Mucosa of stomach (tissue), 1 donor: ENCODE measurements at regions not wholly inside any gene's neighbourhood (a gene's known extent, or its start where the extent isn't known, plus 50 kb on each side); places are given as distances from the start of the nearest gene placed in this dataset.

ENCODE experiments used
- H3K27me3 ChIP-seq: one replicate; pipeline ENCODE4 v1.7.0; 2013; ENCODE audit warnings: mild to moderate bottlenecking, low read length; ENCODE audit not compliant: control insufficient read depth, insufficient read depth
- H3K36me3 ChIP-seq: one replicate; pipeline ENCODE4 v1.7.0; 2013; ENCODE audit warnings: low read length; ENCODE audit not compliant: control insufficient read depth, insufficient read depth
- H3K4me1 ChIP-seq: one replicate; pipeline ENCODE4 v1.7.0; 2013; ENCODE audit warnings: mild to moderate bottlenecking, low read length; ENCODE audit not compliant: control insufficient read depth, insufficient read depth
- H3K4me3 ChIP-seq: one replicate; pipeline ENCODE4 v1.7.0; 2013; ENCODE audit warnings: low read length
- H3K9ac ChIP-seq: one replicate; pipeline ENCODE4 v1.7.0; 2013; ENCODE audit warnings: mild to moderate bottlenecking, low read length, moderate library complexity
- H3K9me3 ChIP-seq: one replicate; pipeline ENCODE4 v1.7.0; 2013; ENCODE audit warnings: mild to moderate bottlenecking, low read length, moderate library complexity; ENCODE audit not compliant: control insufficient read depth
- donor health status: Pancreatic carcinoma.

DNA sequence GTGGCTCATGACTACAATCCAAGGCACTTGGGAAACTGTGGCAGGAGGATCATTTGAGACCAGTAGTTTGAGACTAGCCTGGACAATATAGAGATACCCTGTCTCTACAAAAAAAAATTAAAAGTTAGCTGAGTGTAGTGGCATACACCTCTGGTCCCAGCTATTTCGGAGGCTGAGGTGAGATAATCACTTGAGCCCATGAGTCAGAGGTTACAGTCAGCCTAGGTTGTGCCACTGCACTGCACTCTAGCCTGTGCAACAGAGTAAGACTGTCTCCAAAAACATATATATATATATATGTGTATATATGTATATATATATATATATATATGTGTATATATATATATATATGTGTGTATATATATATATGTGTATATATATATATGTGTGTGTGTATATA, 890.8 kb downstream of the NLGN4Y start:
- Histone ChIP-seq H3K4me3 (no peak overlapping the region), H3K4me1 (no peaks in the 10 kb centered on the region), H3K9ac (no peak overlapping the region), H3K9me3 (no peaks in the 10 kb centered on the region), H3K27me3 (no peaks in the 10 kb centered on the region), H3K36me3 (no peaks in the 10 kb centered on the region)

DNA sequence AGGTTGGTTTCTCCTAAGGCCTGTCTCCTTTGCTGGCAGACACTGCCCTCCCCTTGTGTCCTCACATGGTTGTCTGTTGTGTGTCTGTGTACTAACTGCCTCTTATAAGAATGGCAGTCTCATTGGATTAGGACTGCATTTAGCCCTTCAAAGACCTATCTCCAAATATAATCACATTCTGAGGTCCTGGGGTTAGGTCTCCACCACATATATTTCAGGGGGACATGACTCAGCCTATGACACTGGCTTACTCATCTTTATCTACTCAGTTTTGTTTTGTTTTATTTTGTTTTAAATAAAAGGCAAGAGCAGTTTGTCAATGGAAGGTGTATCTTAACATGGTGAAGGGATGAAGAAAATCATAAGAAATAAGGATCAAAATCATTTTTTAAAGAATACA, 894.3 kb downstream of the NLGN4Y start:
- no peak overlapping the region for H3K9ac ChIP-seq
- no peaks in the 10 kb centered on the region for H3K4me1 ChIP-seq
- no peaks in the 10 kb centered on the region for H3K36me3 ChIP-seq
- no peaks in the 10 kb centered on the region for H3K27me3 ChIP-seq
- H3K9me3 ChIP-seq: no peaks in the 10 kb centered on the region
- H3K4me3 ChIP-seq: no peak overlapping the region

- peaks cover 14% of the 10 kb centered on the region for H3K4me1 ChIP-seq
- no peaks in the 10 kb centered on the region for H3K36me3 ChIP-seq
- H3K27me3 ChIP-seq: no peaks in the 10 kb centered on the region
- H3K4me3 ChIP-seq: peak overlapping the region; percentile 25
- peak overlapping the region; percentile 74 for H3K9ac ChIP-seq
- H3K9me3 ChIP-seq: no peaks in the 10 kb centered on the region
Measured at GRCh38 chrY:15424665-15425132, 900.4 kb downstream of the NLGN4Y start.

DNA sequence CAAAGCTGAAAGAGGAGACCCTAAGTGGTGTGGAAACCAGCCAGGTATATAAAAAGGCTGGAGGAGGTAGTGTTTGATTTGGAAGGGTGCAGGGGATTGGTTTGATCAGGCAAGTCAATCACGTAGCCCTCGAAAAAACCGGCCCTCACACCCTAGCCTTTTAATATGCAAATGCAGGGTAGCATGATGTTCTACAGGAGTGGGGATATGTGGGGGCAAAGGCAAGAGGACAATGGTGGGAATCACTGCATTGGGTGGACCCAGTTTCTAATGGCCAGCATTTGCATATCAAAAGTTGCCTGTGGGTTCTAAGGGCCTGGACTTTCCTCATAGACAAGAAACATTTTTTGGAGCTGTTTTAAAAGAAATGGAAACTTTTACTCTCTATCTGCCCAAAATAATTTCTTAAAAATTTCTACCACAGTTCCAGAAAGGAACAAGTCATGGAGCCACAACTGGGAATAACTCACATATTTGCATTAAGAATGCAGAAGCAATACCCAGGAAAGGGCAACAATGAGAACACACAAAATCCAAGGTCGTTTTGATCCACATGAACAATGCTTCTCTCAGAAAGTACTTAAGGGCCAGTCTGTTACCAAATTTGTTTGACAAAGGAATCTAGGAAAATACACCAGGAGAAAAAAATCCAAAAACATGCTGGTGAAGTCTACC, 915.8 kb downstream of the NLGN4Y start:
- Histone ChIP-seq H3K27me3 (no peaks in the 10 kb centered on the region), H3K4me3 (no peak overlapping the region), H3K36me3 (no peaks in the 10 kb centered on the region), H3K9ac (no peak overlapping the region), H3K4me1 (no peaks in the 10 kb centered on the region), H3K9me3 (no peaks in the 10 kb centered on the region)

DNA sequence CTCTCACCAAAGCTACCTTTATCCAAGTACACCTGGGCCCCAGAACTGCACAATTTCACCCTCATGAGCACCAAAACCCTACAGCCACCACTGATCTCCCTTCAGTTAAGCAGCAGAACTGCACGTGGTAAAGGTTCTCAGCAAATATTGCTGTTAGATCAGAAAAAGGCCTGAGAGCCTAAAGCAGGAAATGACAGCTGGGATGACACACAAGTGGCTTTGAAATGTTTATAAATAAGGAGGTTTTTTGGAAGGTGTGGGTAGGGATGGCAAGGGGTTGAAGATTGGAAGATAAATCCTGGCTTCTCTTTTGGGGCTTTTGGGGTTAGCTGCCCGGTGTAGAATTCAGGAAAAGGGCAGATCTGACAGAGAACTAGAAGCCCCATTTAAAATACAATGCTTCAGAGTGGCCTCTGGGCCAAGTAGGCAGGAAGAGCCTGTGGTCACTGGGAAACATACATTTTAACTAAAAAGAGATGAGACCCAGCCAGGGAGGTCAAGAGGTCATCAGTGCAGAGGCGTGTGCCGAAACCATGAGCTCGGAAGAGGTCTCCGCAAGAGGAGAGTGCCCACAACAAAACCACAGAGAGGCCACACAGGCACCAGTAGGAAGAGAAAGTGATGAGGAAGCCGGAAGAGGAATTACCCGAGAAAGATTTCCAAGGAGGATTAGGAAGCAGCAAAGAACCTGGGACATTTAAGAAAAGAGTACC, 916.5 kb downstream of the NLGN4Y start:
- Histone ChIP-seq H3K9ac (no peak overlapping the region), H3K4me1 (no peaks in the 10 kb centered on the region), H3K9me3 (no peaks in the 10 kb centered on the region), H3K27me3 (no peaks in the 10 kb centered on the region), H3K4me3 (no peak overlapping the region), H3K36me3 (no peaks in the 10 kb centered on the region)

DNA sequence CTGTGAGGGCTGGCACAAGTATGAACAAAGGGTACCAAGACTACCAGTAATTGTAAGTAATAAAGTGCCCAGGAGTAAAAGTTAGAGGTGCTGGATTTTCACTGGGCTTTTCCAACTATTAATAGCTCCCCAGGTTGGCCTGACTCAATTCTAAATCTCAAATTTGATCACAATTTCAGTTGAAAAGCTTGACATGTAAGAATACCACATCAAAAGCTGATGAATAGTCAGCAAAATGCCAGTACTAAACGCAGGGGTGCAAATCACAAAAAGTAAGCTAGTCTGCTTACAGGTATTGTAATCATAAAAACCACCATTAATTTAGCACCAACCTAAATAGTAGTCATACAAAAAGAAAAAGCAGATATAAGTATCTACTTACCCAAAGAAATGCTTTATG, 917.5 kb downstream of the NLGN4Y start:
- Histone ChIP-seq H3K4me1 (no peaks in the 10 kb centered on the region), H3K9ac (no peak overlapping the region), H3K9me3 (no peaks in the 10 kb centered on the region), H3K4me3 (no peak overlapping the region), H3K36me3 (no peaks in the 10 kb centered on the region), H3K27me3 (no peaks in the 10 kb centered on the region)

GRCh38 chrY:15445871-15446270, 921.5 kb downstream of the NLGN4Y start:
- Histone ChIP-seq H3K9ac (no peak overlapping the region), H3K36me3 (no peaks in the 10 kb centered on the region), H3K27me3 (no peaks in the 10 kb centered on the region), H3K4me1 (no peaks in the 10 kb centered on the region), H3K9me3 (no peaks in the 10 kb centered on the region), H3K4me3 (no peak overlapping the region)

- Histone ChIP-seq H3K27me3 (no peaks in the 10 kb centered on the region), H3K4me1 (no peaks in the 10 kb centered on the region), H3K9me3 (no peaks in the 10 kb centered on the region), H3K4me3 (no peak overlapping the region), H3K9ac (no peak overlapping the region), H3K36me3 (no peaks in the 10 kb centered on the region)
Measured at GRCh38 chrY:15446861-15447260, 922.5 kb downstream of the NLGN4Y start.

DNA sequence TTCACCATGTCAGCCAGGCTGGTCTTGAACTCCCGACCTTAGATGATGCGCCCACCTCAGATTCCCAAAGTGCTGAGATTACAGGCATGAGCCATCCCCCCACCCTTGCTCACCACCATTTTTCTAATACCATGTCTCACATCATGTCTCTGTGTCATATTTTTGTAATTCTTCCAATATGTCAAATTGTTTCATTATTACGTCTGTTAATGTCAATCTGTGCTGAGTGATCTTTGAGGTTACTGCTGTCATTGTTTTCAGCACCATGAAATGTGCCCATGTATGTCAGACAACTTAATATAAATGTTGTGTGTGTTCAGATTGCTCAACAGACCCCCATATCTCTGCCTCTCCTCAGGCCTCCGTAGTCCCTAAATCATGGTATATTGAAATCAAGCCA, 923.6 kb downstream of the NLGN4Y start:
- no peaks in the 10 kb centered on the region for H3K36me3 ChIP-seq
- no peak overlapping the region for H3K9ac ChIP-seq
- H3K9me3 ChIP-seq: no peaks in the 10 kb centered on the region
- no peaks in the 10 kb centered on the region for H3K4me1 ChIP-seq
- no peak overlapping the region for H3K4me3 ChIP-seq
- no peaks in the 10 kb centered on the region for H3K27me3 ChIP-seq

- no peaks in the 10 kb centered on the region for H3K9me3 ChIP-seq
- H3K27me3 ChIP-seq: no peaks in the 10 kb centered on the region
- H3K36me3 ChIP-seq: no peaks in the 10 kb centered on the region
- H3K4me3 ChIP-seq: no peak overlapping the region
- peak overlapping the region; percentile 43 for H3K9ac ChIP-seq
- peaks cover 8% of the 10 kb centered on the region for H3K4me1 ChIP-seq
Measured at GRCh38 chrY:15455133-15455937, 931.0 kb downstream of the NLGN4Y start.

DNA sequence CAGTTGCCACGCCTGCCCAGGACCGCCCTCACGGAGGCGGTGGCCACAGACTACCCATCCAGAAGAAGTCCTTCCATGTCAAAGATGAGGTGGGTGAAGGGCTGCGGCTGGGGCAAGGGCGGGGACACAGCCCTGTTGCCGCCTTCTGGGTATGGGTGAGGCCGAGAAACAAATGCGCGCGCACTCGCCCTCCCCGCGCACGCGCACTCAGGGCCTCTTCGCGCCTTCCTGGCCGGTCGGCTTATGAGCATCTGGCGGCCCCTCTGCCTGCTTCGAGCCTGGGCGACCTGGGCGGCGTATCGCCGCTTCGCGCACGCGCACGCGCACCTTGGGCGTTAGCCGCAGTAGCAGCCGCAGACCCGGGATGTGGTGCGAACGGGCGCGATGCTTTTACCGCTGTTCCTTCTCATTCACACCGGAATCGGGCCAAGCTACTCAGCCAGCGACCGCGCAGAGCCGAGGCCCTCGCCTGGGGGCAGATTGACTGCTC, 931.7 kb downstream of the NLGN4Y start:
- Histone ChIP-seq H3K27me3 (no peaks in the 10 kb centered on the region), H3K9ac (peak overlapping the region; percentile 43), H3K9me3 (no peaks in the 10 kb centered on the region), H3K36me3 (no peaks in the 10 kb centered on the region), H3K4me1 (peaks cover 8% of the 10 kb centered on the region), H3K4me3 (no peak overlapping the region)

- Histone ChIP-seq H3K4me3 (no peak overlapping the region), H3K4me1 (peaks cover 8% of the 10 kb centered on the region), H3K27me3 (no peaks in the 10 kb centered on the region), H3K9me3 (no peaks in the 10 kb centered on the region), H3K9ac (no peak overlapping the region), H3K36me3 (no peaks in the 10 kb centered on the region)
Measured at GRCh38 chrY:15456491-15456890, 932.2 kb downstream of the NLGN4Y start.
